Osteoblast (primary cell): ENCODE measurements at regions not wholly inside any gene's neighbourhood (a gene's known extent, or its start where the extent isn't known, plus 50 kb on each side); places are given as distances from the start of the nearest gene placed in this dataset.

Experiments
- DNase-seq: peaks from one replicate; pipeline ENCODE4 v3.0.0; 2011; ENCODE audit warnings: low spot score, mixed read lengths; ENCODE audit not compliant: insufficient read length; ENCODE audit errors: missing footprints
- H2AFZ ChIP-seq: 2 replicates; pipeline ENCODE4 v1.6.0; 2011; ENCODE audit warnings: mild to moderate bottlenecking, low read length
- H3K27ac ChIP-seq: 2 replicates; pipeline ENCODE4 v1.5.1; 2011; ENCODE audit warnings: mild to moderate bottlenecking, low read depth, low read length, moderate library complexity
- H3K27me3 ChIP-seq: 2 replicates; pipeline ENCODE4 v1.6.0; 2012; ENCODE audit warnings: mild to moderate bottlenecking, control low read depth, inconsistent platforms, low read length, moderate library complexity; ENCODE audit not compliant: insufficient read depth
- H3K36me3 ChIP-seq: 2 replicates; pipeline ENCODE4 v1.5.1; 2011; ENCODE audit warnings: mild to moderate bottlenecking, low read length, control low read depth, moderate library complexity; ENCODE audit not compliant: insufficient read depth
- H3K4me1 ChIP-seq: 2 replicates; pipeline ENCODE4 v1.5.1; 2011; ENCODE audit warnings: mild to moderate bottlenecking, low read length, control low read depth, moderate library complexity; ENCODE audit not compliant: insufficient read depth
- H3K4me2 ChIP-seq: 2 replicates; pipeline ENCODE4 v1.6.0; 2011; ENCODE audit warnings: mild to moderate bottlenecking, low read length; ENCODE audit not compliant: insufficient read depth
- H3K4me3 ChIP-seq: fragments of 200-600 bp; sonication (generic); 3 replicates; pipeline ENCODE4 v1.5.1; 2012; ENCODE audit warnings: mild to moderate bottlenecking, low read length, inconsistent platforms; ENCODE audit not compliant: insufficient read depth
- H3K79me2 ChIP-seq: 2 replicates; pipeline ENCODE4 v1.6.0; 2012; ENCODE audit warnings: mild to moderate bottlenecking, low read length, control low read depth, inconsistent platforms; ENCODE audit not compliant: insufficient read depth
- H3K9me3 ChIP-seq: 2 replicates; pipeline ENCODE4 v1.5.1; 2011; ENCODE audit warnings: low read depth, low read length, control low read depth
- H4K20me1 ChIP-seq: 2 replicates; pipeline ENCODE4 v1.6.0; 2012; ENCODE audit warnings: mild to moderate bottlenecking, low read length, control low read depth; ENCODE audit not compliant: insufficient read depth
- CTCF ChIP-seq: IDR thresholded peaks from 2 replicates; pipeline ENCODE4 v1.5.1; 2011; ENCODE audit warnings: mild to moderate bottlenecking, low read depth, low read length, moderate library complexity; ENCODE audit errors: extremely low read depth

GRCh38 chr10:34922138-34922537 lies 107.0 kb upstream of the PARD3 start:
- Histone ChIP-seq H3K4me2 (no peak overlapping the region), H3K4me1 (peaks cover 3% of the 10 kb centered on the region), H3K27me3 (no peaks in the 10 kb centered on the region), H3K9me3 (no peaks in the 10 kb centered on the region), H3K36me3 (no peaks in the 10 kb centered on the region), H3K4me3 (no peak overlapping the region), H3K27ac (no peak overlapping the region), H2AFZ (no peak overlapping the region), H3K79me2 (no peaks in the 10 kb centered on the region), H4K20me1 (no peaks in the 10 kb centered on the region)
- peak; percentile 23 for DNase-seq
- no peak for TF ChIP-seq CTCF

- H3K27me3 ChIP-seq, result no peaks in the 10 kb centered on the region
- no peaks in the 10 kb centered on the region for H4K20me1 ChIP-seq
- no peak for TF ChIP-seq CTCF
- H3K4me3 ChIP-seq, result no peak overlapping the region
- no peaks in the 10 kb centered on the region for H3K36me3 ChIP-seq
- H2AFZ ChIP-seq, result no peak overlapping the region
- H3K9me3 ChIP-seq, result no peaks in the 10 kb centered on the region
- no peaks in the 10 kb centered on the region for H3K79me2 ChIP-seq
- no peak overlapping the region for H3K4me2 ChIP-seq
- DNase-seq, result no peak
- H3K27ac ChIP-seq, result no peak overlapping the region
- peaks cover 3% of the 10 kb centered on the region for H3K4me1 ChIP-seq
Observed at GRCh38 chr10:34920578-34920977, 105.5 kb upstream of the PARD3 start.

GRCh38 chr10:34918776-34919315 lies 103.8 kb upstream of the PARD3 start:
- H3K27ac ChIP-seq, result no peak overlapping the region
- H3K4me2 ChIP-seq, result no peak overlapping the region
- DNase-seq, result no peak
- H3K27me3 ChIP-seq, result no peaks in the 10 kb centered on the region
- H3K9me3 ChIP-seq, result no peaks in the 10 kb centered on the region
- no peaks in the 10 kb centered on the region for H3K36me3 ChIP-seq
- no peak overlapping the region for H3K4me3 ChIP-seq
- H2AFZ ChIP-seq, result no peak overlapping the region
- TF ChIP-seq CTCF, result no peak
- no peaks in the 10 kb centered on the region for H3K79me2 ChIP-seq
- H3K4me1 ChIP-seq, result peaks cover 3% of the 10 kb centered on the region
- no peaks in the 10 kb centered on the region for H4K20me1 ChIP-seq

GRCh38 chr10:34918060-34918775 lies 103.1 kb upstream of the PARD3 start:
- Histone ChIP-seq H3K4me3 (no peak overlapping the region), H3K9me3 (no peaks in the 10 kb centered on the region), H3K27ac (no peak overlapping the region), H3K4me1 (peaks cover 3% of the 10 kb centered on the region), H3K4me2 (no peak overlapping the region), H3K36me3 (no peaks in the 10 kb centered on the region), H2AFZ (no peak overlapping the region), H3K79me2 (no peaks in the 10 kb centered on the region), H3K27me3 (no peaks in the 10 kb centered on the region), H4K20me1 (no peaks in the 10 kb centered on the region)
- TF ChIP-seq CTCF, result no peak
- DNase-seq, result no peak
